NB4 (cell line): ENCODE measurements at regions not wholly inside any gene's neighbourhood (a gene's known extent, or its start where the extent isn't known, plus 50 kb on each side); places are given as distances from the start of the nearest gene placed in this dataset.

Experiments
- DNase-seq: peaks from one replicate; pipeline ENCODE4 v3.0.0; 2010; ENCODE audit warnings: low read depth
- H3K4me3 ChIP-seq: one replicate; pipeline ENCODE4 v1.5.1; 2011; ENCODE audit warnings: mild to moderate bottlenecking, low read depth, low read length, moderate library complexity
- MYC ChIP-seq: IDR thresholded peaks from 2 replicates; pipeline ENCODE4 v1.6.1; 2011; ENCODE audit warnings: low read depth, low read length
- POLR2A ChIP-seq: IDR thresholded peaks from 2 replicates; pipeline ENCODE4 v1.6.1; 2011; ENCODE audit warnings: mild to moderate bottlenecking; ENCODE audit not compliant: insufficient read length; ENCODE audit errors: extremely low read depth
- TF ChIP-seq, protein P1 (sequence below): IDR thresholded peaks from 2 replicates; pipeline ENCODE4 v1.6.1; 2011; ENCODE audit warnings: low read depth, low read length
- TF ChIP-seq, protein P2 (sequence below): IDR thresholded peaks from one replicate; pipeline ENCODE4 v1.5.1; 2012; ENCODE audit warnings: low read depth, low read length

DNA sequence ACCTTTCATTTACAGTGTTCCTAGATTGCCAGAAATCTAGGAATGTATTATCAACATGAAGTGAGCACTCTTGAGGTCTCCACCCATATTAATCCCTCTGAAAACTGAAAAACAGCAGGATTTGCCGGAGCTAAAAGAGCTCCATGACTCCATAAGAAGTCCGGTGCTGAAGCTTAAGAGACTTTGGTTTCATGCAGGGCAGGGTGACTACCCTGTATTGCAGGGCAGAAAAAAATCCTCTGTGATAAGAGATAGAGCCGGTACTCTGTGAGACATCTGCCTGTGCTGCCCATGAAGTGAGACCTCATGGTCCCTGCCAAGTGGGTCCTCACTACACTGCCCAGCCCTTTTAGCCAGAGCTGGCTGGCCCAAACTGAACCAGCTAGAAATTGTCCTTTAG, 127.2 kb upstream of the NPY2R start:
- no peak for TF ChIP-seq POLR2A
- TF ChIP-seq, protein P1, sequence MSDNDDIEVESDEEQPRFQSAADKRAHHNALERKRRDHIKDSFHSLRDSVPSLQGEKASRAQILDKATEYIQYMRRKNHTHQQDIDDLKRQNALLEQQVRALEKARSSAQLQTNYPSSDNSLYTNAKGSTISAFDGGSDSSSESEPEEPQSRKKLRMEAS: no peak
- TF ChIP-seq, protein P2, sequence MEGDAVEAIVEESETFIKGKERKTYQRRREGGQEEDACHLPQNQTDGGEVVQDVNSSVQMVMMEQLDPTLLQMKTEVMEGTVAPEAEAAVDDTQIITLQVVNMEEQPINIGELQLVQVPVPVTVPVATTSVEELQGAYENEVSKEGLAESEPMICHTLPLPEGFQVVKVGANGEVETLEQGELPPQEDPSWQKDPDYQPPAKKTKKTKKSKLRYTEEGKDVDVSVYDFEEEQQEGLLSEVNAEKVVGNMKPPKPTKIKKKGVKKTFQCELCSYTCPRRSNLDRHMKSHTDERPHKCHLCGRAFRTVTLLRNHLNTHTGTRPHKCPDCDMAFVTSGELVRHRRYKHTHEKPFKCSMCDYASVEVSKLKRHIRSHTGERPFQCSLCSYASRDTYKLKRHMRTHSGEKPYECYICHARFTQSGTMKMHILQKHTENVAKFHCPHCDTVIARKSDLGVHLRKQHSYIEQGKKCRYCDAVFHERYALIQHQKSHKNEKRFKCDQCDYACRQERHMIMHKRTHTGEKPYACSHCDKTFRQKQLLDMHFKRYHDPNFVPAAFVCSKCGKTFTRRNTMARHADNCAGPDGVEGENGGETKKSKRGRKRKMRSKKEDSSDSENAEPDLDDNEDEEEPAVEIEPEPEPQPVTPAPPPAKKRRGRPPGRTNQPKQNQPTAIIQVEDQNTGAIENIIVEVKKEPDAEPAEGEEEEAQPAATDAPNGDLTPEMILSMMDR: no peak
- no peak for TF ChIP-seq MYC
- H3K4me3 ChIP-seq: no peak overlapping the region
- no peak for DNase-seq

- DNase-seq: no peak
- TF ChIP-seq MYC (no peak), POLR2A (no peak)
- TF ChIP-seq, protein P1: no peak
- TF ChIP-seq, protein P2: no peak
- no peak overlapping the region for H3K4me3 ChIP-seq
These were observed 122.4 kb upstream of the NPY2R start for GRCh38 chr4:155085843-155086530.

- no peak for DNase-seq
- TF ChIP-seq, protein P2: no peak
- TF ChIP-seq, protein P1: no peak
- TF ChIP-seq MYC: no peak
- TF ChIP-seq POLR2A: no peak
- no peak overlapping the region for H3K4me3 ChIP-seq
These were observed 114.1 kb upstream of the NPY2R start for GRCh38 chr4:155094201-155094820.

- TF ChIP-seq MYC (no peak), POLR2A (no peak)
- TF ChIP-seq, protein P1: no peak
- TF ChIP-seq, protein P2: no peak
These were observed 109.2 kb upstream of the NPY2R start for GRCh38 chr4:155099231-155099630.

DNA sequence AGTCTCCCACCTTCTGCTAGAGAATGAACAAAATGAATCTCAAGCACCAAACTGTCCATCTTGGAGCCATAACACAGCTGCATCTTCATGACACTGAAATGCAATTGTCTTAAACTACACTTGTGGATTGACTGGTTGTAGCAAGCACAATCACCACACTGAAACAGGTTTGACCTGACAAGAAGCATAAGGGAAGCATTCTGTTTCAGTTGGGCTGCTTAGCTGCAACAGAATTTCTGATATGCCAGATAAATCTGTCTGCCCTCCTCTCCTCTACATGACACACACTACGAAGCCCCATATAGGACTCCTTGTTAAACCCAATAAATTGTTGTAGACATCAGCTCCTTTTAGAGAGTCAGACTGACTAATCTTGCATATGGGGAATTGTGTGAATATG, 101.8 kb upstream of the NPY2R start:
- no peak overlapping the region for H3K4me3 ChIP-seq
- DNase-seq: no peak
- TF ChIP-seq, protein P1: no peak
- TF ChIP-seq, protein P2: no peak
- no peak for TF ChIP-seq MYC
- TF ChIP-seq POLR2A: no peak

More at GRCh38 chr4:155099231-155099630, 109.2 kb upstream of the NPY2R start:
- no peak overlapping the region for H3K4me3 ChIP-seq
- DNase-seq: no peak
